ENCODE measurements at regions not wholly inside any gene's neighbourhood (a gene's known extent, or its start where the extent isn't known, plus 50 kb on each side); places are given as distances from the start of the nearest gene placed in this dataset.

- peak; percentile 51 to 60 for DNase-seq (ENCODE audit: low read depth in 2 of 2)
These were observed 54.9 kb downstream of the MAGEB17 start for GRCh38 chrX:16222151-16222550.

GRCh38 chrX:16223385-16223784, 56.1 kb downstream of the MAGEB17 start:
- DNase-seq (ENCODE audit: low read depth in 2 of 2), result no peak

- DNase-seq (ENCODE audit: low read depth in 2 of 2), result peak; percentile 46 to 50
These were observed 71.9 kb downstream of the MAGEB17 start for GRCh38 chrX:16239211-16239610.

GRCh38 chrX:16240231-16240905, 73.1 kb downstream of the MAGEB17 start:
- DNase-seq (ENCODE audit: low read depth in 2 of 2), result no peak

GRCh38 chrX:16240968-16241367, 73.7 kb downstream of the MAGEB17 start:
- no peak for DNase-seq (ENCODE audit: low read depth in 2 of 2)

- DNase-seq (ENCODE audit: low read depth in 2 of 2), result peak; percentile 30 to 36
These were observed 83.0 kb downstream of the MAGEB17 start for GRCh38 chrX:16250296-16250695.

GRCh38 chrX:16251782-16252181, 84.5 kb downstream of the MAGEB17 start:
- DNase-seq (ENCODE audit: low read depth in 2 of 2), result no peak

- DNase-seq (ENCODE audit: low read depth in 2 of 2), result no peak
These were observed 91.6 kb downstream of the MAGEB17 start for GRCh38 chrX:16258882-16259281.

GRCh38 chrX:16267431-16267830, 100.2 kb downstream of the MAGEB17 start:
- DNase-seq (ENCODE audit: low read depth in 2 of 2), result no peak

GRCh38 chrX:16268206-16268605, 100.9 kb downstream of the MAGEB17 start:
- no peak for DNase-seq (ENCODE audit: low read depth in 2 of 2)

- DNase-seq (ENCODE audit: low read depth in 2 of 2), result no peak
These were observed 111.6 kb downstream of the MAGEB17 start for GRCh38 chrX:16278927-16279326.

- no peak for DNase-seq (ENCODE audit: low read depth in 2 of 2)
These were observed 114.9 kb downstream of the MAGEB17 start for GRCh38 chrX:16282209-16282608.

- no peak for DNase-seq (ENCODE audit: low read depth in 2 of 2)
These were observed 117.6 kb downstream of the MAGEB17 start for GRCh38 chrX:16284842-16285241.

- DNase-seq (ENCODE audit: low read depth in 2 of 2), result no peak
These were observed 123.7 kb downstream of the MAGEB17 start for GRCh38 chrX:16290997-16291396.

GRCh38 chrX:16300831-16301230, 133.6 kb downstream of the MAGEB17 start:
- no peak for DNase-seq (ENCODE audit: low read depth in 2 of 2)

- no peak for DNase-seq (ENCODE audit: low read depth in 2 of 2)
These were observed 137.5 kb downstream of the MAGEB17 start for GRCh38 chrX:16304751-16305150.

- no peak for DNase-seq (ENCODE audit: low read depth in 2 of 2)
These were observed 137.9 kb downstream of the MAGEB17 start for GRCh38 chrX:16305187-16305586.

GRCh38 chrX:16307950-16308349, 140.7 kb downstream of the MAGEB17 start:
- DNase-seq (ENCODE audit: low read depth in 2 of 2), result no peak

- DNase-seq (ENCODE audit: low read depth in 2 of 2), result no peak
These were observed 141.5 kb downstream of the MAGEB17 start for GRCh38 chrX:16308773-16309172.

- DNase-seq (ENCODE audit: low read depth in 2 of 2), result no peak
These were observed 143.0 kb downstream of the MAGEB17 start for GRCh38 chrX:16310326-16310725.

- no peak for DNase-seq (ENCODE audit: low read depth in 2 of 2)
These were observed 144.4 kb downstream of the MAGEB17 start for GRCh38 chrX:16311671-16312070.

GRCh38 chrX:16312761-16313623, 145.7 kb downstream of the MAGEB17 start:
- DNase-seq (ENCODE audit: low read depth in 2 of 2), result no peak

- no peak for DNase-seq (ENCODE audit: low read depth in 2 of 2)
These were observed 149.1 kb downstream of the MAGEB17 start for GRCh38 chrX:16316331-16316730.
